OCI-LY7 (cell line): ENCODE measurements at regions not wholly inside any gene's neighbourhood (a gene's known extent, or its start where the extent isn't known, plus 50 kb on each side); places are given as distances from the start of the nearest gene placed in this dataset.

ENCODE experiments used
- BruUV-seq: library from RNA; stranded (reverse); fragments of 400-500 nt; replicated peaks from 2 replicates; lab custom pipeline; 2021; lab: Mats Ljungman, UMichigan
- CTCF ChIA-PET: fragments of 300-600 bp; sonication (Branson Sonifier 250); formaldehyde crosslinking; loops from one replicate; lab custom pipeline; 2022; ENCODE audit warnings: antibody characterized with exemption; ENCODE audit not compliant: unreplicated experiment; lab: Charles Lee
- POLR2A ChIA-PET: fragments of 300-600 bp; sonication (Branson Sonifier 250); formaldehyde crosslinking; loops from one replicate; lab custom pipeline; 2022; ENCODE audit warnings: antibody characterized with exemption; lab: Charles Lee
- DNase-seq: peaks from one replicate; pipeline ENCODE4 v3.0.0-alpha.2; 2015; ENCODE audit warnings: low spot score
- H2AFZ ChIP-seq: fragments of 200-600 bp; sonication (generic), shearing (Covaris generic); 2 replicates; pipeline ENCODE4 v1.6.1; 2014; ENCODE audit warnings: mild to moderate bottlenecking, antibody characterized with exemption, low read length, moderate library complexity
- H3K27ac ChIP-seq: fragments of 200-600 bp; sonication (generic); 2 replicates; pipeline ENCODE4 v1.5.1; 2014; ENCODE audit warnings: mixed run types, low read depth, mild to moderate bottlenecking, moderate library complexity, low read length, inconsistent platforms; ENCODE audit not compliant: poor library complexity, severe bottlenecking
- H3K36me3 ChIP-seq: fragments of 200-600 bp; sonication (generic); 2 replicates; pipeline ENCODE4 v1.6.1; 2014; ENCODE audit warnings: mild to moderate bottlenecking, antibody characterized with exemption, low read length, moderate library complexity, mixed read lengths; ENCODE audit not compliant: insufficient read depth
- H3K4me1 ChIP-seq: fragments of 200-600 bp; sonication (generic); 2 replicates; pipeline ENCODE4 v1.5.1; 2014; ENCODE audit warnings: mild to moderate bottlenecking, low read length; ENCODE audit not compliant: insufficient read depth, poor library complexity, severe bottlenecking
- H3K4me2 ChIP-seq: fragments of 200-600 bp; sonication (generic); 2 replicates; pipeline ENCODE4 v1.6.1; 2014; ENCODE audit warnings: mild to moderate bottlenecking, low read length
- H3K4me3 ChIP-seq: fragments of 200-600 bp; sonication (generic); 2 replicates; pipeline ENCODE4 v1.5.1; 2014; ENCODE audit warnings: mild to moderate bottlenecking, low read depth, low read length; ENCODE audit not compliant: poor library complexity, severe bottlenecking
- H3K79me2 ChIP-seq: fragments of 200-600 bp; sonication (generic); 2 replicates; pipeline ENCODE4 v1.6.1; 2016; ENCODE audit warnings: low read depth, mild to moderate bottlenecking, low read length, moderate library complexity, mixed read lengths; ENCODE audit not compliant: insufficient read depth
- H3K9me2 ChIP-seq: fragments of 200-600 bp; sonication (generic); 2 replicates; pipeline ENCODE4 v1.6.1; 2016; ENCODE audit warnings: mild to moderate bottlenecking, low read length, mixed read lengths; ENCODE audit not compliant: insufficient read depth
- H3K9me3 ChIP-seq: fragments of 200-600 bp; sonication (generic); 2 replicates; pipeline ENCODE4 v1.6.1; 2014; ENCODE audit warnings: mild to moderate bottlenecking, mixed run types, low read length, mixed read lengths
- H4K20me1 ChIP-seq: fragments of 200-600 bp; sonication (generic); 2 replicates; pipeline ENCODE4 v1.6.1; 2014; ENCODE audit warnings: mild to moderate bottlenecking, antibody characterized with exemption, low read length, moderate library complexity, mixed read lengths; ENCODE audit not compliant: insufficient read depth
- CTCF ChIP-seq: fragments of 200-600 bp; sonication (generic); conservative IDR thresholded peaks from 2 replicates; pipeline ENCODE4 v1.5.1; 2014; ENCODE audit warnings: mild to moderate bottlenecking, antibody characterized with exemption, low read length, moderate library complexity, mixed read lengths
- EZH2phosphoT487 ChIP-seq: fragments of 200-600 bp; sonication (generic); IDR thresholded peaks from 2 replicates; pipeline ENCODE4 v1.6.1; 2018; ENCODE audit warnings: low read depth, borderline replicate concordance, mild to moderate bottlenecking, mixed run types, antibody characterized with exemption, low read length, moderate library complexity, mixed read lengths
- intact Hi-C: fragments of 100-400 bp; cut with micrococcal nuclease; formaldehyde crosslinking; loops from one replicate; pipeline ENCODE4 v1.10.0; 2022; ENCODE audit not compliant: unreplicated experiment

GRCh38 chr6:137751768-137752560, 115.1 kb upstream of the TNFAIP3 start:
- TF ChIP-seq CTCF (no peak), EZH2phosphoT487 (no peak)
- Histone ChIP-seq H3K9me3 (no peaks in the 10 kb centered on the region), H3K27ac (no peak overlapping the region), H3K36me3 (no peaks in the 10 kb centered on the region), H2AFZ (no peak overlapping the region), H4K20me1 (no peaks in the 10 kb centered on the region), H3K4me1 (peaks cover 28% of the 10 kb centered on the region), H3K4me2 (no peak overlapping the region), H3K9me2 (no peaks in the 10 kb centered on the region), H3K4me3 (no peak overlapping the region), H3K79me2 (no peaks in the 10 kb centered on the region)
- POLR2A ChIA-PET: interaction anchor here (0.8 to 1.4 kb wide), 4 partner anchors 17 to 578 kb away, joined by 3 to 5 read pairs (median 4); no protein-coding TSS in a partner anchor
- no TSS peak for BruUV-seq
- CTCF ChIA-PET: no interaction called here
- no peak for DNase-seq
- intact Hi-C loops: loop anchor here (10.0 kb wide), 1 partner anchor 1037 kb away; no protein-coding TSS in a partner anchor

- H3K36me3 ChIP-seq: no peaks in the 10 kb centered on the region
- POLR2A ChIA-PET: interaction anchor here (0.6 to 3.0 kb wide), 15 partner anchors 8 to 741 kb away, joined by 3 to 15 read pairs (median 4); no protein-coding TSS in a partner anchor
Measured at GRCh38 chr6:137754366-137754765, 112.7 kb upstream of the TNFAIP3 start.

More at GRCh38 chr6:137754366-137754765, 112.7 kb upstream of the TNFAIP3 start:
- H3K9me3 ChIP-seq: no peaks in the 10 kb centered on the region
- TF ChIP-seq CTCF (no peak), EZH2phosphoT487 (no peak)
- CTCF ChIA-PET: interaction anchor here (1.7 kb wide), 1 partner anchor 10 kb away, joined by 5 read pairs; no protein-coding TSS in a partner anchor
- peaks cover 29% of the 10 kb centered on the region for H3K4me1 ChIP-seq
- BruUV-seq: no TSS peak
- intact Hi-C loops: loop anchor here (1.0 to 10.0 kb wide), 3 partner anchors 46 to 1040 kb away; partner anchors contain the start of gene TNFAIP3
- no peaks in the 10 kb centered on the region for H3K79me2 ChIP-seq
- H3K27ac ChIP-seq: peak overlapping the region; percentile 71
- peak overlapping the region; percentile 78 for H3K4me2 ChIP-seq
- H4K20me1 ChIP-seq: no peaks in the 10 kb centered on the region
- H3K9me2 ChIP-seq: no peaks in the 10 kb centered on the region
- DNase-seq: peak; percentile 57
- H2AFZ ChIP-seq: peak overlapping the region; percentile 43; the same call in 1 of the 2 replicates
- peak overlapping the region; percentile 38 for H3K4me3 ChIP-seq
